CD1c-positive myeloid dendritic cell (primary cell): ENCODE measurements at regions not wholly inside any gene's neighbourhood (a gene's known extent, or its start where the extent isn't known, plus 50 kb on each side); places are given as distances from the start of the nearest gene placed in this dataset.
A peak's percentile ranks its signal among the peaks of the same experiment; 100 is the strongest.

Source experiments
- DNase-seq: peaks from one replicate; pipeline ENCODE4 v3.0.0-alpha.2; 2016; ENCODE audit errors: extremely low spot score

DNA sequence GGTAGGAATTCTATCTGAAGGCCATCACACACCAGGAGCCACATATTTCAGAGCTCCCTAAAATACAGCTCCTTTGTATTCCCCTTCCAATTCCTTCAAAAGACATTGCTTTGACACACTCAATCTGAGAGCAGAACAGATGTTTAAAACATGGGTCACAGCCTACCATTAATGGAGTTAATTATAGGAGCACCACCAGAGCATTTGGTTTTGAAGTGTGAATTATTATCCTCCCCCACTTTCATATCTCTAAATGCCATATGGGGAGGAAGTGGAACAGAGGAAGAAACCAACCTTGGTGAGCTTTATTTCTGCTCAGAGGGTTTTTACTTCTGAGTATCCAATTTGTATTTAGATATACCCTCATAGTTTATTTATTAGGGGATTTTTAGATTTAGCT, 50.7 kb upstream of the TNFRSF21 start:
- DNase-seq: peak; percentile 45

DNA sequence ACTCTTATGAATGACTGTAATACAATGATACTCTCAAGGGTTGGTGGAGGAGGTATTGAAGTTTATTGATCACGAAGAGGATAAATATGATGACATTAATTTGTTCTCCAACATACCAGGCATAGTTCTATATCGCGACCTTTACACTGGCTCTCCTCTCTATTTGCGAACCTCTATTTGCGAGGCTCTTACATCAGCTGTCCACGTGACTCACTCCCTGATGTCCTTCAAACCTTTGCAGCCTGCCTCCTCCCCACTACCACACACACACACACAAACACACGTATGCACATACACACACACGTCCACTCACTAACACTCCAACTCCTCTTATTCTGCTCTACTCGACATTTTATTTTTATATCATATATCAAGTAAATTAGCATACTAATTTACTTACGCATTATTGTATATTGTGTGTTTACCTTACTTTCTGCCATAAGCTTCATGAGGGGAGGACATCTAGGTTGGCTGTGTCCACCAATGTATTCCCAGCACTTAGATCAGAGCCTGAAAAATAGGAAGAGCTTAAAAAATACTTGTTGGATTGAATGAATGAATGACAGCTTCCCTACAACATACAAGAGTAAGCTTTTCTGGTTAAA, 53.3 kb upstream of the TNFRSF21 start:
- no peak for DNase-seq

DNA sequence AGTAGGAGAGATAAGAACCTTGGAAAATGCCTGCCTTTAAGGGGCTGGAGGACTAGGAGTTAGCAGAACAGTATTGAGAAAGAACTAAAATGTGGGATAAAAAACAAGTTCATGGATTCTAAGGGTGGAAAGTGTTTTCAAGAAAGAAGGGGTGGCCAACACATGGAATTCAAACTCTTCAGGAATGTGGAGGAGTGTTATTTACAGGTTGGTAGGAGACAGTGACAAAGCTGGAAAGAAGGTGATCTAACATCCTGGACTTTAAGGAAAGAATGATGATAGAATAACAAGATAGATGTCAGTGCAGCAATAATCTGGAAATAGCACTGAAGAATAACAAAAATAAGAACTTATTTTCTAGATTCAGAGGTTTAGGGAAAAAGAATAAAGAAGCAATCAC, 54.0 kb upstream of the TNFRSF21 start:
- no peak for DNase-seq

DNA sequence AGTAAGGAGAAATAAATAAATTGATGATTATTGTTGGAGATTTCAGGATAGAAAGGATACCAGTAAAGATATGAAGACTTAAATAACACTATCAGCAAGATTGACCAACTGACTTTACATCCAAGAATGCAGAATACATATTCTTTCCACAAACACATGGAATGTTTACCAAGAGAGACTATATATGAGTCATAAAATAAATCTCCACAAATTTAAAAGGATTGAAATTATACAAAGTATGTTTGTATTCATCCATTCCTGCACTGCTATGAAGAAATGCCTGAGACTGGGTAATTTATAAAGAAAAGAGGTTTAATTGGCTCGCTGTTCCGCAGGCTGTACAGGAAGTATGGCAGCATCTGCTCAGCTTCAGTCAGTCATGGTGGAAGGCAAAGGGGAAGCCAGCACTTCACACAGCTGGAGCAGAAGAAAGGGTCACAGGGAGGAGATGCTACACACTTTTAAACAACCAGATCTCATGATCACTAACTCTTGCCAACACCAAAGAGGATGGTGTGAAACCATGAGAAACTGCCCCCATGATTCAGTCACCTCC, 56.7 kb upstream of the TNFRSF21 start:
- no peak for DNase-seq

DNA sequence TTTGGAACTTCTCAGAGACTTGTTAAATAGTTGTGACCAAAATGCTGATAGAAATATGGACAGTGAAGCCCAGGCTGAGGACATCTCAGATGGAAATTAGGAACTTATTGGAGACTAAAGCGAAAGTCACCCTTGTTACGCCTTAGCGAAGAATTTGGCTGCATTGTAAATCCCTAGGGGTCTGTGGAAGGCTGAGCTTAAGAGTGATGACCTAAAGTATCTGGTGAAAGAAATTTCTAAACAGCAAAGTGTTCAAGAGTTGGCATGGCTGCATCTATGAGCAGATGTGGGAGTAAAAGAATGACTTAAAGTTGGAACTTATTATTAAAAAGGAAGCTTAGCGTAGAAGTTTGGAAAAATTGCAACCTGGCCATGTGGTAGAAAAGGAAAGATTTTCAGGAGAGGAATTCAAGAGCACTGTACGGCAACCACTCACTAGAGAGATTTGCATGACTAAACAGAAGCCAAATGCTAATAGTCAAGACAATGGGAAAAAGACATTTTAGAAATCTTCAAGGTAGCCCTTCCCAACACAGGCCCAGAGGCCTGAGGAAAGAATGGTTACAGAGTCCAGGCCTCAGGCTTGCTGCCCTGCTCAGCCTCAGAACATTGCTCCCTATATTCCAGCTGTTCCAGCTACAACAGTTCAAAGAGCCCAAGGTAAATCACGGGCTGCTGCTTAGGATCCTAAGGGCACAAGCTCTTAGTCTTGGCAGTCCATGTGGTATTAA, 61.6 kb upstream of the TNFRSF21 start:
- DNase-seq: no peak

DNA sequence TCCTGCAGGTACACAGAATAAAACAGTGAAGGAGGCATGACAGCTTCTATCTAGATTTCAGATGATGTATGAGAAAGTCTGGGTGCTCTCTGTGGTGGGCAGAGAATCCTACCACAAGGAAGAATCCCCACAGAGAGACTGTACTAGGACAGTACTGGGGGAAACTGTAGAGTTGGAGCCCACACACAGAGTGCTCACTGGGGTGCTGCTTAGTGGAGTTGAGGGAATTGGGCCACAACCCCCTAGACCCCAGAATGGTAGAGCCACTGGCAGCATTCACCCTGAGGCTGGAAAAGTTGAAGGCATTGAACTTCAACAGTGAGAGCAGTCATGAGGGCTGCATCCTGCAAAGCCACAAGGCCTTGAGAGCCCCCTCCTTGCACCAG, 62.2 kb upstream of the TNFRSF21 start:
- DNase-seq: no peak

DNA sequence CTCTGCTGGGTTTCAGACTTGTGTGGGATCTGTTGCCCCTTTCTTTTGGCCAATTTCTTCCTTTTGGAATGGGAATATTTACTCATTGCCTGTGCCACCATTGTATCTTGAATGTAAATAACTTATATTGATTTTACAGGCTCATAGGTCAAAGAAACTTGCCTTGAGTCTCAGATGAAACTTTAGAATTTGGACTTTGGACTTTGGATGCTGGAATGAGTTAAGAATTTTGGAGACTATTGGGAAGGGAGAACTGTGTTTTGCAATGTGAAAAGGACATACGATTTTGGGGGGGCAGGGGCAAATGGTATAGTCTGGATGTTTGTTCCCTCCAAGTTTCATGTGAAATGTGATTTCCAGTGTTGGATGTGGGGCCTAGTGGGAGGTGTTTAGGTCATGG, 62.6 kb upstream of the TNFRSF21 start:
- no peak for DNase-seq

DNA sequence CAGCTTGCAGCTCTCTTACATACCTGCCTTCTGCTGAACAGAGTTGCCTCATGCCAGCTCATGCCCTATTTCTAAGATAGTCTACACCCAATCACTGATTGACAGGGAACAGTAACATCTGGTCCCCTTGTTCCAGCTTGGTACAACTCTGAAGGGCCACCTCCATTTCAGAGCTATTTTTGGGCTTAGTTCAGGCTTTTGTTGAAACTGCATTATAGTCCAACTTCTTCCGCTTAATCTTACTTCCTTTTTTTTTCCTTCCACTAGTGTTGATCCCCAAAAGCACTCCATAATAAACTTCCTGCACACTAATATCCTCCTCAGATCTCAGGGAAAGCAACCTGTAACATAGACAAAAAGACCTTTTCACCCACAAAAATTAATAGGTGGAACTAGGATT, 65.7 kb upstream of the TNFRSF21 start:
- DNase-seq: peak; percentile 39

DNA sequence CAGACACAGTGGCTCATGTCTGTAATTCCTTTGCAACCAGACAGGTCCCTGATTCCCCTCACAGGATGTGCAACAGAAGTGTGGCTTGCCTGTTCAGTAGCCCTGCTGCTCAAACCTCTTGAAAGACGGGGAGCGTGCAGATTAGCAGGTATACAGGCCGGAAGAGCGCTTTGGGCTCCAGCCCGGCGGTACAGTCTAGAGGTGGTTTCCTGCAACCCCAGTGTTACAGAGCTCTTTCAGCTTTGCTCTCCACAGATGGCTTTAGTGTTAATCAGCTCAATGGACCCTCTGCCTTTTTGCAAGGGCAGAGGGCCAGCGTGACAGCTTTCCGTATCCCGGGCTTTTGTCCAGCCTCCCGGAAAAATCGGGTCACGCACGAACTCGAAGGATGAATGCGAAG, 67.2 kb upstream of the TNFRSF21 start:
- DNase-seq: no peak

DNA sequence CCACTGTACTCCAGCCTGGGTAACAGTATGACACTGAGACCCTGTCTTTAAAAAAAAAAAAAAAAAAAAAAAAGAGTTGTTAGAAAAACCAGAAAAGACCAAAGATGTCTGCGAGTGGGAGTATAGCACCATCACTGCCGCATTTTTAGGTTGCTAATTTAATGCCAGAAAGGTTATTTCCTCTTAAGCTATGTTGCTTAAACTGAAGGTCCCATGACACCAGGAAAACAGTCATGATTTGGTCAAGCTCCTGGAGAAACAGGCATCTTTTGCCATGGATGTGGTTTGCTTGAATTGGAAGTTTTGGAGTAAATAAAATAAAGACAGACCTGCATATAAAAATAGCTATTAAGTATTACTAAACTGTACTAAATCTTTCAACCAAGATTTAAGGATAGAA, 68.3 kb upstream of the TNFRSF21 start:
- peak; percentile 64 for DNase-seq

DNA sequence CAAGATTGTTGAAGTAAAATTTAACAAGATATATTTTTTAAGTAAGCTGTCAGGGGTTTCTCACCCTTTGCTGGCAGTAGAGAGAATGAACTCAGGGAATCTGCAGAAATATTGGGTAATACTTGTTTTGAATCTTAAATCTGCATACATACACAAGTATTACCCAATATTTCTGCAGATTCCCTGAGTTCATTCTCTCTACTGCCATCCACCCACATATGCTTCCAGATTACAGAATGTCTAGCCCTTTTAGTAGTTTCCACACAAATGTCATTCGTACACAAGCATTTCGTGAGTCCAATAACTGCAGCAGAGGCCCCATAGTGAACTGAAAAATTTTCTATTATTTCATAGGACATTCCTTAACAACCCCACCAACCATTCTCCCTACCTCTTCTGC, 69.6 kb upstream of the TNFRSF21 start:
- peak; percentile 62 for DNase-seq

DNA sequence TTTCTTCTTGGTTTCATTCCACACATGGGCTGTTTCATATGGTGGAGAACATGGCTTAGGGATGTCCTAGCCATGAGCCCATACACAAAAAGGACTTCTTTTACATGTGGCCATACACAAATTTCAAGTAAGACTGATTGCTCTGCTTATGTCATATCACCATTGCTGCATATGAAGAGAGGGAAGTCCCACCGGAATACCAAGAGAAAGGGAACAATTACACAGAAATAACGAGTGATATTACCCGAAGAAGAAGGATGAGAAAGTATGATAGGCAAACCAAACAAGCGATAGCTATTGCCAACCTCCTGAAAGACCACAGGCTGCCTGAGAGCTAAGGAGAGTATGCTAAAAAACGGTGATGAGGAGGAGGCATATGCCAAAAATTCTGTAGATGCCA, 70.5 kb upstream of the TNFRSF21 start:
- no peak for DNase-seq

DNA sequence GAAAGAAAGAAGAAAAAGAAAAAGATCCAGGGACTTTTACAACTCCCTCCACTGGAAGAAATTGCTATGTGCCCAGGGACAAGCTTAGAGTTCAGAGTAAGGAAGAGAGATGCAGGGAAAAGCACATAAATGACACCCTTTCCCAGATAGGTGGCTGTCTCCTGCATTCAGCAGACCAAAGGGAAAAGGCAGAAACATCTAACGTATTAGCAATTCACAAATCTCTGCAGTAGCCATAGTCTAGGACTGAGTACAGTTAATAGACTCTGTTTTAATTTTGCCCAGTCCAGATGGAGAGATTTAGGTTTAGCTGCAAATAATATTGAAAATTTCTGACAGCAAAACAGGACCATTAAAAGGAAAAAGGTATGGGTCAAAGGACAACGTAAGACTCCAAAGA, 71.3 kb upstream of the TNFRSF21 start:
- DNase-seq: no peak

DNA sequence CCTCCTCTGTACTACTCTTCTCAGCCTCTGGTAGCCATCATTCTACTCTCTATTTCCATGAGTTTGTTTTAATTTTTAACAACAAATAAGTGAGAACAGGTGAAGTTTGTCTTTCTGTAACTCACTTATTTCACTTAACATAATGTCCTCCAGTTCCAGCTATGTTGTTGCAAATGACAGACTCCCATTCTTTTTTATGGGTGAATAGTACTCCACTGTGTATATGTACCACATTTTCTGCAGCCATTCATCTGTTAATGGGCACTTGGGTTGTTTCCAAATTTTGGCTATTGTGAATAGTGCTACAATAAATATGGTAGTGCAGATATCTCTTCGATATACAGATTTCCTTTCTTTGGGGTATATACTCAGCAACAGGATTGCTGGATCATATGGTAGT, 73.7 kb upstream of the TNFRSF21 start:
- DNase-seq: no peak

DNA sequence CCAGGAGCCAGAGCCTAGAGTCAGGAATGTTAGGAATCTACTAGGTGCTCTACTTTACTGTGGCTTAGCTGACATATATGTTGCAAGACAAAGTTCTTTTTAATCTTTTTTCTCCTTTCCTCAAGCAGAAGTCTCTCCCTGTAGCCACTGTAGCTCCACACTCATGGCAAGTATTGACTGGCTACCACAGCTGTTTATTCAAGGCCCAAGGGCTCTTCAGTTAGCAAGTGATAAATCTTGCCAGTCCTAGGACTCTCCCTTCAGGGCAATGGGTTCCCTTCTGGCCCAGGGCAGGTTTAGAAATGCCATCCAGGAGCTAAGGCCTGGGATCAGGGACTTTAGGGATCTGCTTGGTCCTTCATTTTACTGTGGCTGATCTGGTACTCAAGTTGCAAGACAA, 82.0 kb upstream of the TNFRSF21 start:
- no peak for DNase-seq

DNA sequence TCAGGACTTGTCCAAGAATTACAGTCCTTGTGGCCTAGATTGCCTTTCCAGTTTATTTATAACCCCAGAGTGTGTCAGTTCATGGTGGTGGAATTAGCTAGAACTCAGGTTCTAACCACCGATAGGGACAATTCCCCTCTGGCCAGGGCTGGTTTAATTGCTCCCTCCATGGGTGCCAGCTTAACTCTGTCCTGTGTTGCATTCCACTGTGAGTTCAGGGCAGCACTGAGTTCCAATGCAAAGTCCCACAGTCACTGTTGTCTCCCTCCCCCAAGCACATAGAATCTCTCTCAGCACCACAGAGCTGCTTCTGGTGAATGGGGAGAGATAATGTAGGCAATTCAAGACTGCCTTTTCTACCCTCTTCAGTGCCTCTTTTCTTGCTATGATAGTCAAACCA, 82.5 kb upstream of the TNFRSF21 start:
- DNase-seq: no peak

DNA sequence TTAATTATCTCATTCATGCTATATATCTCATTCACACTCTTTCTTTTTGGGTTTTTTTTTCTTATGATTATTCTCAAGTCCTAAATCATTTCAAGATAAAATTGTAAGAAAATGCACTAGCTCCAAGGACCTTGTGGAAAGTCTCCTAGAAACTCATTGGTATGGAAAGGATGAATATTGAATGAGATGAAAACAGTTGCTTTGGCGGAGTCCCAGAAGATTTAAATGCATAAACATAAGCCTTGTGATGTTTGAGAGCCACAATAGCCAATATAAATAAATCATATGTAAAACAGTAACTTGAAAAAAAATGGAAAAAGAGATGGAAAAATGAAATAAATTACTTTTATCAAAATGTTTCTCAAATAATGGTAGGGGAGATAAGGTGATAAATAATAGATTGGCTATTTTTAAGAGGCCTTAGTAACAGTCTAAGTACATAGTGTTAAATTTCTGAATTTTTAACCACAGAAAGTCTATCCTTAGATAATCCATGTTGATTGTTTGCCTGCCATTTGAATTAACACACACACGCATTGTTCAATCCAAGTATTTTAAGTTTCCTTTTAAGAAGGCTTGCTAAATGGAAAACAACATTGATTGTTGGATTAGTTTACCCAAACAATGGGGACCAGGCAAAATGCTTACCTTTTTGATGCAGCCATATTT, 81.1 kb upstream of the CD2AP start:
- no peak for DNase-seq

DNA sequence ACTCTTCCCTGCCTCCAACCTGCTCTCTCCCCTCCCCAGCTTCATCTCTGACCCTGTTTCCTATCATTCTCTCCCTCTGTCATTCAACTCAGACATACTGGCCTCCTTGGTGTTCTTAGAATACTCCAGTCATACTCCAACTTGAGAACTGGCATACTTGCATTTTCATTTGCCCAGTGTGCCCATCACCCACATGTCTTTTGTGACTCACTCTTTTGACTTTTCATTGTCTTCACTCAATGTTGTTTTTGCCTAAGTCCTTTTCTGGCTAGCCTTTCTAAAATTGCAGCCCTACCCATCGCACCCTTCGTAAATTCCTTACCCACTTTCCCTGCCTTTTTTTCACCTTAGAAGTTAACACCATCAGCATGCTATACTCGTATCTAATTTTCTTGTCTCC, 77.0 kb upstream of the CD2AP start:
- no peak for DNase-seq

DNA sequence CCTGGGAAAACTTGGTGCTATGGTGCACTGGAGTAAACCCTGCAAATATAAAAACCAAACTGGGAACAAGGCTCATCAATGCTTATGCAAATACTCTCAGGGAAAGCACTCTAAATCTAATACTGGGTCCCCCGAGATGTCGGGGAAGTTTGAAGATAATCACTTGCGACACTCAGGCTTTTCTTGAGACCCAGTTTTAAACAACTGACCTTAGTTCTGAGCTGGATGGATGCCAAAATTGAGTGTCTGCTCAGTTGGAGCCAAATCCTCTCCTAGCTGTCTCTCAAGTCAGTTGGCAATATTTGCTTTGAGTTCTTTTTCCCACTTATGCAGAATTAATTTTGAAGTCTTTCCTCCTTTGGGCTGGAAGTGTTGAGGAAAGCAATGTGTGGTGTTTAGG, 75.5 kb upstream of the CD2AP start:
- DNase-seq: no peak

DNA sequence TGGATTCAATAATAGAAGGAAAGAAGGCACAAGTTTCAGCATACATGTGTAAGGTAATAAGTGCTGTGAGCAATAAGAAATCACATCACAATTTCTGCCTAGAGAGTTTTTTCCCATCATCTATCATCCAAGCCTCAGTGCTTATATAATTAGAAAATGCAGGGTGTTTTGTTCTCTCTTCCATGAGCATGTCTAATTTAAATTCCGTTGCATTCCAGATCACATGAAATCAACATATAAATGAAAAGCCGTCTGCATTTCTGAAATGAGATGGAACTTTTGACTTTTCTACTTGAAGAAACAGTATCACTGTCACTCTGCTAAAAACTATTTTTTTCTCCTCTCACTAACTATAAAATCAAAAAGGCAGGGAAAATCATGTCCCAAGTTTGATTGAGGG, 74.5 kb upstream of the CD2AP start:
- no peak for DNase-seq

DNA sequence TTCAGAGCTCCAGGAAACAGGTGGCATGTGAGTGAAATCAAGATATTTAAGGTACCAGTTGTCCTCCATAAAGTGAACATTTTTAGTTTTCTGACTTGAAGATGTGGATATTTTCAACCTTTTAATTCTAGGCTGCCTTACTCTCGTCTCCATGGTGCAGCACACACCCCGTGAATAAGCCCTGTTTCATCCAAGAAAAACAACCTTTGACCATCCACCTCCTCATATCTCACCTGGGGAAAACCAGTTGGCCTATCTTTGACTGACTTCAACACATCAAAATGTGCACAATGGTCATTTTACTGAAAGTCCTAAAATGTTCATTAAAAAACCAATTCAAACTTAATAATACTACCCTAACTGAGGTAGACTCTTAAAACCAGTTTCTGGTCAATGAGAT, 73.8 kb upstream of the CD2AP start:
- DNase-seq: no peak

DNA sequence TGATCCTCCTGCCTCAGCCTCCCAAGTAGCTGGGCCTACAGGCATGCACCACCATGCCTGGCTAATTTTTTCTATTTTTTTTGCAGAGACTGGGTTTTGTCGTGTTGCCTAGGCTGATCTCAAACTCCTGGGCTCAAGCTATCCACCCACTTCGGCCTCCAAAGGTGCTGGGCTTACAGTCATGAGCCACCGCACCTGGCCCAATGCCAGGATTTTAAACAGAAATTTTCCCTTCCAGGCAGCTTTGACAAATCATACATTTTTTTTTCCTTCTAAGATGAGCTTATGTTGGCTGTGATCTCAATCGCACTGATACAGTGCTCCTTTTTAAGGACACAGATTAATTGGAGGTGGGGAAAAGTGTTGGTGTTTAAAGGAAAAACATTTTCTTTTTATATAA, 73.2 kb upstream of the CD2AP start:
- no peak for DNase-seq

DNA sequence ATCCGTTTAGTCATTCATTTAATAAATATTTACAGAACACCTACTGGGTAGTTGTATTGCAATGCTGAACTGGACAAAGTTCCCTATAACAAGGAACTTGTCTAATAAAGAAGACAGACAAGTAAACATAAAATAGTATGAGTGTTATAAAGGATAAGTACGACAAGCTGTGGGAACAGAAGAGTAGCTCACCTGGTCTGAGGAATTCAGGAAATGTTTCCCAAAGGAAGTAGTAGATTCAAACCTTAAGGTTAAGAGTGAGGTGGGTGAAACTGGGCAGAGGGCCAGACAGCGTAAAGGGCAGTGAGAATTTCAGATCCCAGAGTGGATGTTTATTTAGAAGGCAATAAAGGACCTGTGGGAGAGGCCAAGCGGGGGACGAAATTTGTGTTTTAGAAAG, 72.3 kb upstream of the CD2AP start:
- DNase-seq: no peak
